ENCODE measurements at regions not wholly inside any gene's neighbourhood (a gene's known extent, or its start where the extent isn't known, plus 50 kb on each side); places are given as distances from the start of the nearest gene placed in this dataset.
"Not testable (repeated sequence)": the region's sequence is repeated elsewhere in the genome, so short reads cannot be mapped to it uniquely, and the experiment has no call there.

DNA sequence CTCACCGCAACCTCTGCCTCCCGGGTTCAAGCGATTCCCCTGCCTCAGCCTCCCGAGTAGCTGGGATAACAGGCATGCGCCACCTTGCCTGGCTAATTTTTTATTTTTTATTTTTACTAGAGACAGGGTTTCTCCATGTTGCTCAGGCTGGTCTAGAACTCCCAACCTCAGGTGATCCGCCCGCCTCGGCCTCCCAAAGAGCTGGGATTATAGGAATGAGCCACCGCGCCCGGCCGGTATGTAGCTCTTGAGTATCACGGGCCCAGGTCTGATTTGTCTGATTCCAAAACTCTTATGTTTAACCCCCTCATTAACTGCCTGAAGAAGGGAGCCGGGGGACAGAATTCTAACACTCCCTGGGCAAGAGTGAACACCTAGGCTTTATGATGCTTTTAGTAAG lies 91.7 kb upstream of the OLIG2 start:
- DNase-seq (ENCODE audit: low read depth in 3 of 3, low spot score in 1 of 3), result not testable (repeated sequence)

DNA sequence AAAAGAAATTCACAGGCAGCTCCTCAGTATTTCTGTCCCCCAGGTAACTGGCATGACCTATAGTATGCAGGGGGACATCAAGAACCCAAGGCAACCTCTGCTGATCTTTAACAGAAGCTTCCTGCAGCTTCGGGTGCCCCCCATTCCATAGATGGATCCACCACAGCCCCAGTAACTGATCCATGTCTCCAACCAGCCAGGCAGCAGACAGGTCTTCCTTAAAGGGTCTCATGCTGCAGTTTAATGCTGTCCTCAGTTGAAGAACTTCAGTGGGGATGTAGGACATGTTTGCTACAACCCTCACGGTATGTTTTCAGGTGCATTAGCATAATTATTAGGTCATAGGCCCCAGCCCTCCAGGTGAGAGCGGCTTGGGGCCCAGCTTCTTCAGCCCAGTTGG lies 90.9 kb upstream of the OLIG2 start:
- DNase-seq (ENCODE audit: low read depth in 3 of 3, low spot score in 1 of 3), result no peak

DNA sequence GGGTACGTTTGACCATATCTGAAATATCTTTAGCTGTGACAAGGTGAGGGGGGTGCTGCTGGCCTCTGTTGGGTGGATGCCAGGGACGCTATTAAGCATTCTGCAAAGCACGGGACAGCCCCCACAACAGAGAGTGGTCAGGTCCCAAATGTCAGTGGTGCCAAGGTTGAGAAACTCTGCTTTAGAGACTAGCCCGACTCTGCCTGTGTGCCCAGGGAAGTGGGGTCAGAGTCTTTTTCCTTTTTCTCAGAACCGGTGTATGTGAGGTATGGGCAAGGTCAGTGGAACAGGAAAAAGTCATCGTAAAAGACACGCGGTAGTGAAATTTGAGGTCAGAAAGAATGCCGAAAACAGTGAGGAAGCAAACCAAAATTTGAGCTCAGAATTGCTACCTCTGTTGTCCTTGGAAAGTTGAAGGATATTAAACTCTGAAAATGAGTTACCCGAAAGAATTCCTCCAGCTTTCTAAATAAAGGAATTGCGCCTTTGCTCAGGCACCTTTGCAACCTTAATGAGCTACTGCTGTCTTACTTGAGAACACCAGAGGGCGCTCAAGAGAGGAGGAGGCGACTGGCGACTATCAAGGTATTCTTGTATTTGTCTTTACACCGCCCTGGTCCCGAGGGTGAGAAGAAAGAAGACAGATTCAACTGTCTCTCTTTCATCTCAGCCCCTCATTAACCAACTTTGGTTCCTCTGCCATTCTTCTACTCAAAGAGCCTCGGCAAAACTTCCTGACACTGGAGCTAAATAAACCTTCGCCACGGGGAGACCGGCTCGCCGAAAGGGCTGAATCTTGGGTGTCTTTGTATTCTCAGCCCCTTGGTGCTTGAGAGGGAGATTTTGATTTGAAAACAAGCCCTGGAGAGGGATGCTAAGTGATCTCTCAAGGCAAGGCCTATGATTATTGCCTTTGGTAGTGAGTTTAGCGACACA lies 85.4 kb upstream of the OLIG2 start:
- DNase-seq (ENCODE audit: low read depth in 3 of 3, low spot score in 1 of 3), result no peak

DNA sequence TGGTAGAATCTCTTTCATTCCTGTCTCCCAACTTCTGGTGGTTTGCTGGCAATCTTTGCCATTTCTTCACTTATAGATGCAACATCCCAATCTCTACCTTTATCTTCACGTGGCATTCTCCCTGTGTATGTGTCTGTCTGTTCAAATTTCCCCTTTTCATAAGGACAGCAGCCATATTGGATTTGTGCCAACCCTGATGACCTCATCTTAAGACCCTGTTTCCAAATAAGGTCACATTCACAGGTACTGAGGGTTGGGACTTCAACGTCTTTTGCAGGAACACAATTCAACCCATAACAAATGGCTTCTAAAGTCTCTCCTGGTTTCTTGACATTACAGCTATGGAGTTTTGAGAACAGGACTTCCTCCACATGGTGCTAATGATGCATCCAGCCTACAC lies 84.5 kb upstream of the OLIG2 start:
- no peak for DNase-seq (ENCODE audit: low read depth in 3 of 3, low spot score in 1 of 3)

DNA sequence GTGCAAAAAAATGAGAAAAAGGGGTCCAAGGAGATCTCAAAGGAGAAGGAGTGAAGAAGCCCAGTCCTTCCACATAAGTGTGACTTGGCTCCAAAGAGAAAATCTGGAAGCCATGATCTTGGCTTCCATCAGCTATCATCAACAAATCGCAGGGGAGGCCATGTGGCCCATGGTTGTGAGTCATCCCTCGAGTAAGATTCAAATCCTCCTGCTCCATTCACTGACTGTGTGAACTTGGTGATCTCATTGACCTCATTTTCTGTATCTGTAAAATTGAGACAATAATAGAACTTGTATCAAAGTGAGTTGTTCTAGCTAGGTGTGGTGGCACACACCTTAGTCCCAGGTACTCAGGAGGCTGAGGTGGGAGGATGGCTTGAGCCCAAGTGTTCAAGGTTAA lies 79.1 kb upstream of the OLIG2 start:
- no peak for DNase-seq (ENCODE audit: low read depth in 3 of 3, low spot score in 1 of 3)

DNA sequence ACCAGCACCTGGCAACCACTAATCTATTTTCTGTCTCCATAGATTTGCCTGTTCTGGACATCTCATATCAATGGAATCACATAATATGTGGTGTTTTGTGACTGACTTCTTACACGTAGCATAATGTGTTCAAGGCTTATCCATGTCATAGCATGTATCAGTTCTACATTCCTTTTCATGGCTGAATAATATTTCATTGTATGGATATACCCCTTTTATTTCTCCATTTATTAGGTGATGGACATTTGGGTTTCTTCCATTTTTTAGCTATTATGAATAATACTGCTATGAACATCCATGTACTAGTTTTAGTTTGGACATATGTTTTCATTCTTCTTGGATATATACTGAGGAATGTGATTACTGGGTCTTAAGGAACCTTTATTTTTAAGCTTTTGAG lies 78.0 kb upstream of the OLIG2 start:
- no peak for DNase-seq (ENCODE audit: low read depth in 3 of 3, low spot score in 1 of 3)

DNA sequence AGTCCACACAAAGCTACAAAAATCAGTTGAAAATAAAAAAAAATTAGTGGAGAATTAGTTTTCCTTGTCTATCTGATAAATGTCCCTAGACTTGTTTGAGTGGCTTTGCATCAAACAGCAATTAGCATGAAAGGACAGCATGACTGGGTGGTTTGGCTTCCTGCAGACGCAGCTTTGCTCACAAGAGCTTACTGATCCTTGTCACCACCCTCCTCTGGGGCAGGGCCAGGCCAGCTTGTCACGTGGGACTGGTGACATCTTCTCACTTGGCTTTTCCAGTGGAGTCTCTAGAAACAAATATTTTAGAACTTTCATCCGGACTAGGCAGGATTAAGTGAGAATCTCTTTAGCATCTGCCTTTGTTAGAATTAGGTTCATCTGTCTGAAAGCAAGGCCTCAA lies 76.0 kb upstream of the OLIG2 start:
- DNase-seq (ENCODE audit: low read depth in 3 of 3, low spot score in 1 of 3), result no peak

DNA sequence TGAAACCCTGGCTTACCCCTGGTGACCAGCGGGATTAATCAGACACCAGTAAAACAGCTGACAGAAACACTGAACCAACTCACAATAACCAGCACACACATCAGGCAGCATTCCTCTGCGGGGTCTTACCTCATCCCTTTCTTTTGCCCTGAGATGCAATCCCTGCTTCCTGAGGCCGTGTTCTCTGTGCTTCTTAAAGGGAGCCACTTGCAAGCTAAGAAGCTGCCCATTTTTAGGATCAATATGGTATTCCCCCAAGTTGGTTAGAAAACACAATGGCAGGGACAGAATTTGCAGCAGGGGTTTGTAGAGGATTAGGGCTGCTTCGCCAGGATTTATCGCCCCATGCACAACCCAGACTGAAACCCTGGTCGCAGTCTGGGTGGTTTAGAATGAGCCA lies 74.7 kb upstream of the OLIG2 start:
- DNase-seq (ENCODE audit: low read depth in 3 of 3, low spot score in 1 of 3), result no peak

DNA sequence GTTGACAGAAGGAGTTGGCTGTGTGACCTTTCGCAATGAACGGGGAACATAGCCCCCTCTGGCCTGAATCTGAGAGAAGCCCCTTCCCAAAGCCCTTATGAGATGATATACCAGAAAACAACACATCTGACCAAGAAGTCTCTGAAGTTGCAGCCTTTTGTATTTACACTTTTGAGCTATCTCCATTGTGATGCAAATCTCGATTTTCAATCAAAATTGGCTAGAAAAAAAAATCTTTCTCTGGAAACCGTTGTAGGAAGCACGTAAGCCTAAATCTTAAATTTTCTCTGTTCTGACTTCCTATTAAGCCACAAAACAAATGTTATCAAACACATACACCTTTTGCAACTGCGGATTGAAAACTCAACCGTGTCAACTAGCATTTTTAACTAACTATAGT lies 71.4 kb upstream of the OLIG2 start:
- DNase-seq (ENCODE audit: low read depth in 3 of 3, low spot score in 1 of 3), result no peak

DNA sequence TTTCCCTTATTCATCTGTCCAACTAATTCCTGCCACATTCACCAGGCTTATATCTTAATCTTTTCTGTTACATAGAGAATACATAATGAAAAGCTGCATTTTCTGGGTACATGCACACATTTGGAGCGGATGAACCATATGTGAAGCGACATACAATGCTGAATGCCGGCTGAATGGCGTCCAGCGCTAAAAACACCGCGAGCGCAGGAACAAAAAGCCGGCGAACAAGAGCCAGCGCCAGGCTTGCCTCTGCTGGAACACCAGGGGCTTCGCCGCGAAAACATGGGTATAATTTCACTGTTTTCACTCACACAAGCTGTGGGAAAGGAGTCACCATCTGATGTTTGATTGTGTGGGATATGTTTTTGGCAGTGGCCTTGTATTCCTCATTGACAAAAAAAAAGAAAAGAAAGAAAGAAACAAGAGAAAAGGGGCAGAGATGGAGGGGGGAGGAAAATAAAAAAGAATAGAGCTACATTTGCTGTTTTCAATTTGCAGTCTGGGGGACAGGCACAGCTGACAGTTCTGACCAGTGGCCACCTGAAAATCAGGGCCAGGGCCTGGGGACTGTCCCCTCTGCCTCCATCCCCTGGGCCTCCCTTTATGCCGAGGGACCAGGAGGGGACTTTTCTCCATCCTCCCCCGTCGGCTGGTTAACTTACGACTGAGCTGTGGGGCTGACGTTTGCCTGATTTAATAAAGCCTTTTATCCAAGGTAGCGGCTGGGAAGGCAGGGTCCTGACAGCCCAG lies 70.2 kb upstream of the OLIG2 start:
- DNase-seq (ENCODE audit: low read depth in 3 of 3, low spot score in 1 of 3), result no peak

DNA sequence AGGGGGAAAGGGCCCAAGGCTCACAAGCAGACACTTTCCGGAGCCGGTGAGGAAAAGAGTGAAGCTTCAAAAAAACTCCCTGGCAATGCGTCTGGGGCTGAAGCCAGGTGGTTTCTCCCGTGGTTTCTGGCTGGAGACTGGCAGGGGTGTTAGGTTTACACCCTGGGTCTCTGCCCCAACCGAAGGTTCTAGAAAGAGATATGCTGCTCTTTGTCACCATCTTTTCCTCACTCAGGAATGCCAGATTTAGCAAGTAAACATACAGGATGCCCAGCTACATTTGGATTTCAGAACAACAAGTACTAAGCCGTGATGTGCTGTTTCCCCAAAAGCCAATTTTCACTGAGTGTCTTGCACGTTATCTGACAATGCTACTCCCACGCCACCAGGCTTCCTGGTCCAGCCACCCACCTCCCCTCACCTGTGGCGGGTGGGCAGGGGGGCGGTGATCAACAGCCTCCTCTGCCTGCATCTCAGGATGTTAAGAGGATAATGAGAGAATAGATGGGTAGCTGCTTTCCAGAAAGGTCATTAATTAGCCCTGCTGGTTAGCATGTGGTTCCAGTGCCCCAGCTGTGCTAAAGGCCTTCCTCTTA lies 69.6 kb upstream of the OLIG2 start:
- no peak for DNase-seq (ENCODE audit: low read depth in 3 of 3, low spot score in 1 of 3)

DNA sequence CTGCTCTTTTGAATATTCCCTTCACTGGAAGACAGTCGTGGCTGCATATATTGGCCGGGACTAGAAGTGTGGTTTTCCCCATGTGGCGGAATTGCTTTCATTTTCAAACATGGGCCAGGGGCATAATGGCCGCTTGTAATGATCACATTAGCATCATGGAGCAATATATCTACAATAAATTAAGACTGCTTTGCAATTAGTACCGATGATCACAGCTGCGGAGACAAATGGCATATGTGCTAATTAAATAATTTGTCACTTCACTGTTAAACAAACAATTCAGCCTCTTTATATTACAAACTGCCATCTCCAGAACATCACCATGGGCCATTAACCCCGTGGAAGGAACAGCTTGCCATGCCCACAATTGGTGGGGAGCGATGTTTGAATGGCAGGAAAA lies 68.2 kb upstream of the OLIG2 start:
- DNase-seq (ENCODE audit: low read depth in 3 of 3, low spot score in 1 of 3), result no peak

DNA sequence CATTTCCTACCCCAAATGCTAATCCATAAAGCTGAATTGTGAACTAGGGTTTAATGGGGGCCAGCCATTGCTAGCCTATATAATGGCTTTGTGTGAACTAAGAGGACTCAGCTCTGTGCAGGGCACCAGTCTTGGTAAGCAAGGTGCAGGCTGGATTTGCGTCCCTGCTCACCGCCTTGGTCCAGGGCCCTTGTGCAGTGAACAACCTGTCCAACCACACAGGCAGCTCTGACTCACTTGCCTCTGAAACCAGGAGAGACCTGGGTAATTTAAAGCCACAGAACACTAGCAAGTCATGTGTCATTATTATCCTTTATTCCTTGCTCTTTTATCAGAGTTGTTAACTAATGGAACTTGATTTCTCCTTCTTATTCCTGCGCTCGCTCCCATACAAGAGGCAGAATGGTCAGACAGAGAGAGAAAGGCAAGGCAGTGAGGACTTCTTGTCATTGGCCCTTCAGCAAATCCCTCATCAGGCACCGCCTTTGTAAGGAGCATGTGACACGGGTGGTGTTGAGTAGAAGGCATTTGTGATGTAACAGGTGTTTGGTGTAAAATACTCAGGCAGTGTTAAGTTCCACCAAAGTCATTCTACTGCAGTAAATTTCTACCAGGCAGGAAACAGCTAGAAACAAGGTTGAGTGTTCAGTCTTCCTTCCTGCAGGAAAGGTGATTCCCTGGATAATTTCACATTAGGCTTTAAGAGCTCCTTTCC lies 67.3 kb upstream of the OLIG2 start:
- DNase-seq (ENCODE audit: low read depth in 3 of 3, low spot score in 1 of 3), result no peak

DNA sequence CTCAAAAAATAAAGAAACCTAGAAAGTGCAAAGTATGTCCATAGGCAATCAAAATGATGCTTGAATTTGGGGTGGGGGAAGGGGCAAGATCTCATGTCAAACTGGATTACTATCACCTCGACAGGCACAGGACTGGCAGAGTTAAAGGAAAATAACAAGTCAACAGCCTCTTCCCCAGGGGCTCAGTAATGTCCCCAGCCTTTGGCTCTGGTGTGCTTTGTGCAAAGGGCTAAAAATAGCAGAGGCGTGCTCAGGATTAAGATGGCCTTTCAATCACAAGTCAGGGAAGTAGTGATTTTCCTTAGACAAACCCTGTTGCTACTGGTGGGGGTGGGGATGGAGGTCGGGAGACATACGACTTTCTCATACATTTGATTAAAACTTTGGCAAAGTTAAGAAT lies 63.5 kb upstream of the OLIG2 start:
- no peak for DNase-seq (ENCODE audit: low read depth in 3 of 3, low spot score in 1 of 3)

DNA sequence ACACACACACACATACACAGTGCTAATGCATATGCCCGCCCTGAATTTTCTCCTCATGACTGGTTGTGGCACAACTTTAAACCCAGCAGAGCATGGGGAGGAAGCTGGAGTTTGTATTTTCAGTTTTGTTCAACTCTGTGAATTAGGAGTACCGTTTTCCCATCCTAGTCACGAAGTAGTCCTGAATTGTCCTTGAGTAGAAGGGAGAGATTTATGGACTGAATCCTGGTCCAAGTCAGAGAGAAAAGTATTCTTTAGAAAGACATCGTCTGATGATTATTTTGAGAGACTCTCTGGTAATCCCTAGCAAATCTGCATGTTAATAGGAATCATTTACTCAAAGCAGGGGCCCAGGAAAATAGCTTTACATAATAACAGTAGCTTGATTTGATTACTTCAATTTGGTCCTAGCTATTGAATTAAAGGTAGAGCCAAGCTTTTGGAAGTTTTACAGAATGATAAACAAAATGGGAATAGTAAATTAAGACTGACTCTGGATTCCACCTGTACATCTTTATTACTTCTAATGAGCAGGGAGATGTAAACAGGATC lies 60.5 kb upstream of the OLIG2 start:
- DNase-seq (ENCODE audit: low read depth in 3 of 3, low spot score in 1 of 3), result no peak

DNA sequence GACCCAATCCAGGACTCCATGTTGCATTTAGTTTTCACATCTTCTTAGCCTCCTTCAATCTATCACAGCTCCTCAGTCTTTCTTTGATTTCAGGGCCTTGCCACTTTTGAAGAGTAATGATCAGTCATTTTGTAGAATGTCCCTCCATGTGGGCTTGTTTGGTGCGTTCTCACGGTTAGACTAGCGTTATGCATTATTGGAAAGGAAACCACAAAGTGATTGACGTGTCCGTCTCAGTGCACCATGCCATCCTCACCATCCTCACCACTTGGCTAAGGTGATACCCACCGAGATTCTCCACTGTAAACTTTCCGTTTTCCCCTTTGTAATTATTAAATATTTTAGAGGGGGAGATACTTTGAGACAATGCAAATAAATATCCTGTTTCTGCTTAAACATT lies 59.6 kb upstream of the OLIG2 start:
- no peak for DNase-seq (ENCODE audit: low read depth in 3 of 3, low spot score in 1 of 3)

DNA sequence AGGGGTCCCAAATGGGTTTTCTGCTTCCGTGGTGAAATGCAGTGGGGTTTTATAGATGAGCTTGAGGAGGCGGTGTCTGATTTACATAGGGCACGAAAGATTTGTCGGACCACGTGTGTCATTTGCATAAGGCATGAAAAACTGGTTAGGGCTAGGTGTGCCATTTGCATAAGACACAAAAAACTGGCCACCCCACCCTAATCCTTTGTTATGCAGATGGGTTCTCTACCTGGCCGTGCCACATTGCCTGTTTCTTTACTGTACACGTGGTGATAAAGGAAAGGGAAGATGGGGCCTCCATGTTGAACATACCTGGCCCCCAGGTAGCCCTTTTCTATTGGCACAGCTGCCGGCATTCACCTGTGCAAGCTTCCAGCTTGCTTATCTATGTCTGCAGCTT lies 57.6 kb upstream of the OLIG2 start:
- not testable (repeated sequence) for DNase-seq (ENCODE audit: low read depth in 3 of 3, low spot score in 1 of 3)

DNA sequence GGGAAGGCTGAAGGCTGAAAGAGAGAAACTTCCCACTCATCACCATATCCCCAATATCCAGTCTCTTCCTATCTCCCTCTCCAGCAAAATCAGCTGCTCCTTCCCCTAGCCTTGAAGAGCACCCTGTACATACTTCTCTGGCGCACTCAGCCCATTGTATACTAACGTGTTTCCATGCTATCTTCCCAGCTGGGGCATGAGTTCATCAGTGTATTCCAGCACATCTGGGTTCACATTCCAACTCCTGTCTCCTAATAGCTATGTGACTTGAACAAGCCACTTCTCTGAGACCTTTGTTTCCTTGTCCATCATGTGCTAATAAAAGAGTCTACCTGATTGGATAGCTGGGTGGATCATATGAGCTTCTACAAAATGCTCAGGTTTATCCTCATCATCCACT lies 51.1 kb upstream of the OLIG2 start:
- no peak for DNase-seq (ENCODE audit: low read depth in 3 of 3, low spot score in 1 of 3)

DNA sequence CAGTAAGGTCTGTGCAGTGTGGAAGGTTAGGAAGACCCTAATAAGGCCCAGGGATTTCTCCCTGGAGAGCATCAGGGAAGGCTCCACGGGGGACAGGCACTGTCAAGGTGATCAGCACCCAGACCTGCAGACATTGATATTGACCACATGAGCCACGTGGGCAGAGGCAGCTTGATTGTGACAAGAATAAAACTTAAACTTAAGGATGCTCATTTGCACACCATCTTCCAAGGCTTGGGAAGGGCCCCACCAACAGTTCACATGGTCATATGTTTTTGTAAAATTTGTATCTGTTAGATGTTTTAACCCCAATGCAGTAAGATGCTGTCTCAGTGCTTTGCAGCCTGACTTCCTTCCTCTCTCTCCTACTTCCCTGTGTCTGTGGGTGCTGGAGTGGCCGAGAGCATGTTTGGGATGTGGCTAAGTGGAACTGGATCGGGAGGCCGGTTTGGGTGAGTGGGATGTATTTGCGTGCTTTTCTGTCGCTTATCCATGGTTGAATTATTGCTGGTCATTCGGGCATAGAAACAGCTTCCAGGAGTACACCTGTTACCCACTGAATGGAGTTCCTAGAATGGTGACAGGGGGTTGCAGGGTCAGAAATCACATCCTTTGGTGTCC lies 49.8 kb upstream of the OLIG2 start:
- DNase-seq (ENCODE audit: low read depth in 3 of 3, low spot score in 1 of 3), result no peak

Measured in stimulated activated CD4-positive, alpha-beta T cell treated with anti-CD3 and anti-CD28 coated beads, TNF-alpha, amount 100 ng/mL, for 1 hour (primary cell).